ENCODE measurements at regions not wholly inside any gene's neighbourhood (a gene's known extent, or its start where the extent isn't known, plus 50 kb on each side); places are given as distances from the start of the nearest gene placed in this dataset.
"Not testable (repeated sequence)": the region's sequence is repeated elsewhere in the genome, so short reads cannot be mapped to it uniquely, and the experiment has no call there.

DNA sequence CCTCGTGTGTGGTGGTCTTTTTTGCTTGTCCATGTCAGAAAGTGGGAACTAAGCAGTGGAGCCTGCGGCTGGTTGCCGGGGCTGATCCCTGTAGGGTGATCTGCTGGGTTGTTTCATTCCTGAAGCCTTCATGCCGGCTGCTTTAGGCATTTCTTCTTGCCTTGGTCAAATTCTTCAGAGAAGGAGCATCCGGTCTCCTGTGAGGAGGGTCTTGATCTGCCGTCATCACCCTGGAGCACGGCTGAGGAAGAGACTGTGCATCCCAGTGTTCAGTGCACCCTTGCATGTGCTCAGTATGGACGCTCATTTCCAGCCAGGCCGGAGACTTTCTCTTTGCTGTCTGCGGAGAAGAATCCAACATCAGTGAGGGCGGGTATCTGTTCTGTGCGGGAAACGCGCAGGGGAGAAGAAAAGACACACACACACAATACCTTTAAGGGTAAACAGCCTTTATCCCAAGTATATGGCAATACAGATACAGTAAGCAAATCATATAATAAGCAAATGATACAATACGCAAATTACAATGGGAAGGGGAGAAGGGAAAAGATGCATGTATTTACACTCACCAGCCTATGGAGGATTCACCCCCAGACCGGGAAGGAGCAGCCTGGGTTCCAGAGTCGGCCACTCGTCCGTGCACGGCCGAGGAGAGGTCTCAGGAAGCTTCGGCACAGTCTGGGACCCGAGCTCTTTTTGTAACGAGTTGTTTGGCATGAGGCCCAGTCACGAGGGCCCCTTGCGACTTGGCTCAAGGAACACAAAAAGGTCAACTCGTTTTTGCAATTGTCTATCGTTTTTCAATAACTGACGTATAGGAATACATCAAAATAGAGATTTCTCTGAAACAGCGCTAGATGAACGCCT lies 1366.8 kb upstream of the TMEM132C start:
- DNase-seq = no peak

DNA sequence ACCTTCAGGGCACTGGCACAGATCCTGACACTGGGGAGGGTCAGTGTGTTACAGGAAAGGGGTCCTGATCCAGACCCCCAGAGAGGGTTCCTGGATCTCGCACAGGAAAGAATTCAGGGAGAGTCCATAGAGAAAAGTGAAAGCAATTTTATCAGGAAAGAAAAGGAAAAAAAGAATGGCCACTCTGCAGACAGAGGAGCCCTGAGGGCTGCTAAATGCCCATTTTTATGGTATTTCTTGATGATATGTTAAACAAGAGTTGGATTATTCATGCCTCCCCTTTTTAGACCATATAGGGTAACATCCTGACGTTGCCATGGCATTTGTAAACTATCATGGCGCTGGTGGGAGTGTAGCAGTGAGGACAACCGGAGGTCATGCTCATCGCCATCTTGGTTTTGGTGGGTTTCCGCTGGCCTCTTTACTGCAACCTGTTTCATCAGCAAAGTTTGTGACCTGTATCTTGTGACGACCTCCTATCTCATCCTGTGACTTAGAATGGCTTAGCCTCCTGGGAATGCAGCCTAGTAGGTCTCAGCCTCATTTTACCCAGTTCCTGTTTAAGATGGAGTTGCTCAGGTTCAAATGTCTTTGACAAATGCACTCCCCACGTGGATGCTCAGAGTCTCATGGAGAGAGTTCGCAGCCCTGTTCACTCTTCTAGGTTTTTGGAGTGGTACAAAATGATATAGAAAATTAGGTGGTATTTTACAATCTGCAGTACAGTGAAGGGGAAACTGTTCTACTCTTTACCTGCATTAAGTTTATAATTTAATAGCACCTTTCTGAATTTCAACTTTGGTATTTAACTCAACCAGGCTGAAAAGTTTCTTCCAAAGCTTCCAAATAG lies 1363.7 kb upstream of the TMEM132C start:
- DNase-seq = no peak

DNA sequence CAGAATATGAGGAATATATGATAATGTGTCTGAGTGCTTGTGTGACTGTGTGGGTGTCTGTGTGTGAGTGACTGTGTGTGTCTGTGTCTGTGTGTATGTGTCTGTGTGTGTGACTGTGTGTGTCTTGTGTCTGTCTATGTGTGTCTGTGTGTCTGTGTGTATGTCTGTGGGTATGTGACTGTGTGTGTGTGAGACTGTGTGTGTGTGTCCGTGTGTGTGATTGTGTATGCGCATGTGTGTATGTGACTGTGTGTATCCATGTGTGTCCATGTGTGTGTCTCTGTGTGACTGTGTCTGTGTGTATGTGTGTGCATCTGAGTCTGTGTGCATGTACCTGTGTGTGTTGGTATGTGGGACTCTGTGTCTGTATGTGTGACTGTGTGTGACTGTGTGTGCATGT lies 1361.2 kb upstream of the TMEM132C start:
- no peak for DNase-seq

DNA sequence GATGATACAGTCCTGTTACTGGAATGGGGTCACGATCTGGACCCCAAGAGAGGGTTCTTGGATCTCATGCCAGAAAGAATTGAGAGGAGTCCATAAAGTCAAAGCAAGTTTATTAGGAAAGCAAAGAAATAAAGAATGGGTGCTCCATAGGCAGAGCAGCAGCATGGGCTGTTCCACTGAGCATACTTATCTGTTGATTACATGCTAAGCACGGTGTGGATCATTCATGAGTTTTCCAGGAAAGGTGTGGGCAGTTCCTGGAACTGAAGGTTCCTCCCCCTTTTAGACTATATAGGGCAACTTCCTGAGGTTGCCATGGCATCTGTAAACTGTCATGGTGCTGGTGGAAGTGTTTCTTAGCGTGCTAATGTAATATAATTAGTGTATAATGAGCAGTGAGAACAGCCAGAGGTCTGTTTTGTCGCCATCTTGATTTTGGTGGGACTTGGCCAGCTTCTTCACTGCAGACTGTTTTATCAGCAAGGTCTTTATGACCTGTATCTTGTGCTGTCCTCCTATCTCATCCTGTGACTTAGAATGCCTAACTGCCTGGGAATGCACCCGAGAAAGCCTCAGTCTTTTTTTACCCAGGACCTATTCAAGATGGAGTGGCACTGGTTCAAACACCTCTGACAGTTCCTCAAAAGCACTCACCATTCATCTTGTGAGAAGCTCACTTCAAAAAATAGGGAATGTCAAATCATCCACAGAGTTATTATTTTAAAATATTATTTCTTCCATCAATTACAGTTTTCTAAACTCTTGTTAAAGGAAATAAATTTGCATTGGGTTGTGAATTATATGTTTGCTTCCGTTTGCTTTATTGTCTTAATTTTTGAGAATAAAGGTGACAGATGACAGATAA lies 1358.8 kb upstream of the TMEM132C start:
- DNase-seq = no peak

DNA sequence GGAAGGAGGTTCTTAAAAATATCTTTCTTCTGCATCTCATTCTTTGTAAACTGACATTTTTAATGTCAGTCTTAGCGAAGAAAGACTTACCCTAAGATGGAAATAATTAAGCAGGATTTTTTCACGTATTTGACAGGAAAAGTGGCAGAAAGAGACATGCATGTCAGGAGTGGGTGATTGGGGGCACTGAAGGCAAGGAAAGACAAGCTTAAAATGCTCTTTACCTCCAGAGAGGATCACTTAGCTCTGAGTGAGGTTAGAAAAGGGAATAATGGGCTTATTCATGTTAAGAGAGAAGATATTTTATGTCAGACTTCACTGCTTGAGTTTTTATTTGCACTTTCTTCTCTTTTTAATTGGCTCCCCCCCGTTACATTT lies 1358.2 kb upstream of the TMEM132C start:
- no peak for DNase-seq

DNA sequence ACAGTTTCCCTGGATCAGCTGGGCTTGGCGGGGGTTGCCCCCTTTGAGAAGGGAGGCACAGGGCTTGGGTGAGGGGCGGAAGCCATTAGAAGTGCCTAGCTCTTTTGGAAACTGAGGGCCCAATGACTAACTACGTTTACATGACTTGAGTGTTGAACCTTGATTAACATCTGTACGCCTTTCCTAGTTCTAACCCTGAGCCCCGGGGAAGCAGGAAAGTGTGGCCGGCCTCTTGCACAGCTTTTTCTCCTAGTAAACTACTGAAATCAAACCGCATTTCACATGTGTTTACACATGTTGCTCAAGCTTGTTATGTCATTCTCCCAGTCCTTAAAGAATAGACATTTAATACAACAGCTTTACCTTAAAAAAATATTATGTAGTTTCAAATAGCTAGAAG lies 1356.4 kb upstream of the TMEM132C start:
- no peak for DNase-seq

DNA sequence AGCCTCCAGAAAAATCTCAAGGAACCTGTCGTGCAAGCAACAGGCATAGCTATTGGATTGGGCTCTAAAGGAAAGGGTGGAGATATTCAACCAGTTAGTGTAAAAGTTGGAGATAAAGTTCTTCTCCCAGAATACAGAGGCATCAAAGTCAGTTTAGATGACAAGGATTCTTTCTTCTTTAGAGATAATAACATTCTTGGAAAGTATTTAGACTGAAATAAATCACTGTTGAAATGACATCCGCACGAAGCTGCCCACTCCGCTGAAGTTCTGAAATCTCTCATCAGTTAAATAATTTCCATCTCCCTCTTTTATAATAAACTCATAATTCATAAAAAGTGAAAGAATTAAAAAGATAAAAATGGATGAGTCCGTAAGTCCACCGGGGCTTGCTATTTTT lies 1354.9 kb upstream of the TMEM132C start:
- no peak for DNase-seq

DNA sequence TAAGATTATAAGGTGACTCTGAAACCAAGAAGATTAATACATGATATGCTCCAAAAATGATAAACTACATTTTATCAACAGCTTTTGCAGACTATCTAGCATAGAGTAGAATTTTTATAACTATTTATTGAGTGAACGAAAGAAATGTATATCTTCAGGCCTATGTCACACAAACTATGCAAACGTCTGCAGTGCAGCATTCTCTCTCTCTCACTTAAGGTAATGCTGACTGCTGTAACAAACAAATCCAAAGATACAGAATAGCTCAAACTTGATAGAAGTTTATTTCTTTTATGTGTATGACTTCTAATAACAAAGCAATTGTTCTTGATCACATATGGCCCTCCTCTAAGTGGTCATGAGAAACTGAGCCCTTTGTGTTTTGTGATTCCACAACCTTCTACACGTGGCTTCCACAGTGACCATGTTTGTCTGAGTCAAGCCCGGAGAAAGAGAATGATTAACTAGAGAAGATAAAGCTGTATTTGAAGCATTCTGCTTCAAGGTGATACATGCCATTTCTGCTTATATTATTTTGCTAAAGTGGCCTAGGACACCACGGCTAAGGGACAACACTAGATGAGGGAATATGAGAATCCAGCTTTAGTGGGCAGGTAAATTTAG lies 1352.7 kb upstream of the TMEM132C start:
- no peak for DNase-seq

DNA sequence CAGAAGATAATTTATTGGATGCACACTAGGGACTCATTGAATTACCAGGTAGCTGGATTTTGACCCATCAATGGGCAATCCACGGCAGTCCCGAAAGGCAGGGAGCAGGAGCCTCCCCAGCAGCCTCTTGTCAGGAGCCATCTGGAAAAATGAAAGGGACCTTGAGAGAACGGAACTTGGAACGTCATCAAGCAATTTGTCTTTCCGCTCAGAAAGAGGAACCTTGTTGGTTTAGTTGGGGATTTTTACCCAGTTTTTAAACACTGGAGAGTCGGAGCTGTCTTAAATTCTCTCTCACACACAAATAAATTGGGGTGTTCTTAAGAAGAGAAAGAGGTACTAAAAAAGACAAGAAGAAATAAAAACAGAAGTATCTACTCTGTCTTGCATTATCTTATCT lies 1351.7 kb upstream of the TMEM132C start:
- no peak for DNase-seq

DNA sequence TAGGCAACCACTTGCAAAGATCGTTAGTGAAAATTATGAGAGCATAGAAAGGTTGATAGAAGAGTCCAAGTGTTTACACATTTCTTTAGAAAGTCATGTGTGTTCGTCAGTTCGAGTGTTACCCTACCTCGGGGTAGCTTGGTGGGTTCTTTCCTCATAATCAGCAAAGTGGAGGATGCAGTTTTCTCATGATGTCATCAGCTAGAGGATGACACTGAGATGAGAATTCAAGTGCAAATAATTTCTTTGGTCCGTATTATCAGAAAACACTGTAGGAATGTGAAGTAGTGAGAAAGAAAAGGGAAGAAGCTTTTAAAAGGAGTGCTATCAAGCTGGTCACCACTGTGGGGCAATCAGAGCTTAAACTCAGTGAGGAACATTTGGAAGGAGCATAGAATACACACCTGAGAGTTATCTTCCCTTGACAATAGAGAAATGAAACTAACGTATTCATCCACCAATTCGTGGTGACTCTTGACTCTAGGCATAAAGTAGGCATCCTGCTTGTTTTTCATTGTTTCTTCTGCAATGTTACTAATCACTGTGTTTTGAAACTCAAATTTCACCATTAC lies 1340.9 kb upstream of the TMEM132C start:
- DNase-seq = no peak

DNA sequence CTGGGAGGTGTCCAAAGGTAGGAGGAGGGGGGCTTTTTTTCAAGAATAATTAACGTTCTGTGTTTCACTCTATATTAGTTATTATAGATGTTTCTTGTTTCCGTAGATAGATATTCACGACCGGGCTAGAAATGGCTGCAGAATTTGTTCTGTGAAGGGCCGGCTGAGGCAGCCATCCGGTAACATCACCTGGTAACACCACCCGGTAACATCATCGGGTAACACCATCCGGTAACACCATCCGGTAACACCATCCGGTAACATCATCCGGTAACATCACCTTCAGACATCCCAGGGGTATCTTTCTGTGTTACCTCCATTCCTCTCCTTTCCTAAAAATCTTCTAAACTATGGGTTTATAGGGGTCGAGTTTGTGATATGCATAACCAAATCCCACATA lies 1336.7 kb upstream of the TMEM132C start:
- no peak for DNase-seq

DNA sequence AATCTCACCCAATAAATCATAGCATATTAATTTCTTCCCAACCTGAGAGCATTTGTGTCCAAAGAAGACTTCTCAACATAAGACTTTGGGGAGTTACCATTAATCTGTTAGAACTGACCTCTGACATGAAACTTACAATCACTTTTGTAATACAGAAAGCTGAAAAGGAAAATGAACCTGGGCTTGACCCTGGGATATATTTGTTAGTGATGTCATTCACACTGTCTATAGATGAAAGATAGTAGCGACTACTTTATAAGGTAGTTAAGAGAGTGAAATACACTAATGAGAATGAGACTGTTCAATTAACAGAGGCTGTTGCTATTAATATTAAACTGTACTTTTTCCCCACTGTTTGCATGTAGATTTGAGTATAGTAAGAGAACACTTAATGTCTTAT lies 1334.8 kb upstream of the TMEM132C start:
- no peak for DNase-seq

DNA sequence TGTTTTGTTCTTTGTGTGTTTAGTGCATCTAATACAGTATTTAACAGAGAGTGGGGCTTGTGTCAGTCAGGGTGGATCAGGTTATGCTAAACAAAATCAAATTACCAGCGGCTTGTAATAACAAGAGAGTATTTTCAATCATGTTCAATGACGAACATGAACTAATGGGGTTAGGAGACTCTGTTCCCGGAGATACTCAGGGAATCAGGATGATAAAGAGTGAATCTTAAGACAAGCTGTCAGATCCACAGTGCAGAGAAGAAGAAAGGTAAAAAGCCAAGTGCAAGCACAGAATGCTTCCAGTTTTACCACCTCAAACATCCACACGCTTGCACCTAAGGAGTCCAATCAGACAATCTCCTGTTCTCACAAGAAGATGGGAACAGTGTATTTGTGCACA lies 1331.5 kb upstream of the TMEM132C start:
- DNase-seq = no peak

DNA sequence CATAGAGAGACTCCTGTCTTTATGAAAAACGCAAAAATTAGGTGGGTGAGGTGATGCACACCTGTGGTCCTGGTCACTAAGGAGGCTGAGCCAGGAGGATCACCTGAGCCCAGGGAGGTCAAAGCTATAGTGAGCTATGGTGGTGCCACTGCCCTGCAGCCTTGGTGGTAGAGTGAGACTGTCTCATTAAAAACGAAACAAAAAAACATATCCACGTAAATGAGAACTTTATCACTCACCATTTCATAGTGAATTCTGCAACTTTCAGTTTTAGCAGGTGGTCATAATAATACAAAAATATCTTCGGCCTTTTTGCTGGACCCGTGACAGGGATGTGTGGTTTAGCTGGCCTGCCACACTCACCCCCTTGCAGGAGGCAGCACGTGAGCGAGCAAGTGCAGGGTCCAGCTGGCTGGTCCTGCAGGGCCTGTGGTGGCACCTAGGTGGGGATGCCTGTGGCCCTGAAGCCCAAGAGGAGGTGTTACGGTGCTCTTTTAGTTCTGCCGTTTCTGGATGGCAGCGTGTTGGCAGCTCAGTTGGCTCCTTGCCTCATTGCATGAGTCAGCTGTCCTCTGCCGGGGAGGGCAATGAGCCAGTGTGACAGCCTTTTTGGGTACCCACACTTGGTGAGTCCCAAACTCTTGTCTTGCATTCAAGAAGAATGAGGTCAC lies 1330.7 kb upstream of the TMEM132C start:
- DNase-seq = no peak

DNA sequence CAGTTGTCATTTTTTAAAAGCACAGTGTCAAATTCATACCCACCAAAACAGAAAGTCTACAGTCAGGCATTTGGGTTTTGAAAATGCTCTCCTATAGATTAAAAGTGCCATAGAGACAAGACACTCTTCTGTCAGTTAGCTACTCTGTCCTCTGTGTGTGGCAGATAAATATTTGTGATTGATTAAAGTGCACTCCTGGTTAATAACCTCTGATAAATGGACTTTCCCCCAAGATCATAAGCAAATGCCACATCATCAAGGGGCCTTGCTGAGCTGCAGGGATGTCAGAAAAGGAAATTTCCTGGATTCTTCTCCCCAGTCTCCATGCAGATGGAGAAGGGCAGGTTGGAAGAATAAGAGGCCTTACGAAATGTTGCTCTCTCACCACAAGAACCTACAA lies 1329.5 kb upstream of the TMEM132C start:
- DNase-seq = no peak

DNA sequence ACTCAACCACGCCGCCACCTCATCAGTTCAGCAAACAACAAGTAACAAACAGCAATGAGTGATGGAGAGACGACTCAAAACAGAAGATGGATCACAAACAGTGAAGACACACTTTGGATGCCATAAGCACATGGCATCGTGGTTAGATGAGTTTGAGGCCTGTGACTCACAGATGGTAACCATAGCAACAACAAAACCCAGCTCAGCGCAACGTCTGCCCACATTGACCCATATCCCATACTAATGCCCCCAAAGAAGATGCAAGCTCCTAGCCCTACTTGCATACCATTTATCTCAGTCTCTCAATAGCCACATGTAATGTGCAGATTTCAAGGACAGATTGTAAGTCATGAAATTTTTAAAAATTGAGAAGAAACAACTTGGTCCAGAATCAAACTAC lies 1322.3 kb upstream of the TMEM132C start:
- no peak for DNase-seq

DNA sequence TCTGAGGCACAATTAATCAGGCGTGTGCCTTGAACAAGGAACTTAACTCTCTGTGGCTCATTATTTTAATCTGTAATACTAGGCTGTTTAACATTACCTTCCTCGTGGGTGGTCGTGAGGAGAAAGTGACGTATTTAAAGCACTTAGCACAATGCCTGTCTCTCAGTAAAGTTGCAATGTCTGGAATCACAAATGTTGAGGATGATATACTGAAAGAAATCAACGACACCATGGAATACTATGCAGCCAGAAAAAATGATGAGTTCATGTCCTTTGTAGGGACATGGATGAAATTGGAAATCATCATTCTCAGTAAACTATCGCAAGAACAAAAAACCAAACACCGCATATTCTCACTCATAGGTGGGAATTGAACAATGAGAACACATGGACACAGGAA lies 1320.0 kb upstream of the TMEM132C start:
- not testable (repeated sequence) for DNase-seq

DNA sequence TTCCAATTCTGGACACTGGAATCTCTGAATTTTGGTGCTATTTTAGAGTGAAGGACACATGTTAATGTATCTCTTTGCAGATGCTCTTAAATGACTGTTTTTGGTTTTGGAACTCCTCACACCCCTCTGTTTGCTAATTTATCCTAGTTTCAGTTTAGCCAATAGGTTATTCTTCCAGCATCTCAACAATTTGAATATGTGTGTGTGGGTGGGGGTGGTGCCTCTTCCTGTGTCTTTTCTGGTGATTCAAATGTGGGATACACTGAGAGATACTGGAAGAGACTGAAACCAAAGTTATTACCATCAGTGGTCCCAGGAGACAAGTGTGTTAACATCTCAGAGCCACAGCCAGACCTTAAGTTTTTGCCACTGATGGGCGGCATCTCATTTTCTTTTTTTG lies 1317.4 kb upstream of the TMEM132C start:
- DNase-seq = no peak

DNA sequence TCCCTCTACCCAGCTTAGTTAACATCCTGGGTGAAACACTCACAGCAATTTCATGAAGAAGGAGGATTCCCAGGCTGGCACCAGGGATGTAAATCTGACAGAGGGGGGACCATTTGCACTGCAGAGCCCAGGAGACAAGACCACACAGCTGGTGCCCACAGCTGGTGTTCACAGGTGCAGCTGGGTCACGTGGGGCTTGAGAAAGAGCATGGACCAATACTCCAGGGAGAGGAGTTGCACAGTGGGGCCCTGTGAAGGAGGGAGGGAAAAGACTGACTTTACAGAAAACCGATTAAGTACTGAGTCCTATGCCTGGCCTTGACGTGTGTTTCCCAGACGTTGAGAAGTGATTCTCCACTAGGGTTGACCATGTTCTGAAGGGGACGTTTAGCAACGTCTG lies 1316.7 kb upstream of the TMEM132C start:
- no peak for DNase-seq

DNA sequence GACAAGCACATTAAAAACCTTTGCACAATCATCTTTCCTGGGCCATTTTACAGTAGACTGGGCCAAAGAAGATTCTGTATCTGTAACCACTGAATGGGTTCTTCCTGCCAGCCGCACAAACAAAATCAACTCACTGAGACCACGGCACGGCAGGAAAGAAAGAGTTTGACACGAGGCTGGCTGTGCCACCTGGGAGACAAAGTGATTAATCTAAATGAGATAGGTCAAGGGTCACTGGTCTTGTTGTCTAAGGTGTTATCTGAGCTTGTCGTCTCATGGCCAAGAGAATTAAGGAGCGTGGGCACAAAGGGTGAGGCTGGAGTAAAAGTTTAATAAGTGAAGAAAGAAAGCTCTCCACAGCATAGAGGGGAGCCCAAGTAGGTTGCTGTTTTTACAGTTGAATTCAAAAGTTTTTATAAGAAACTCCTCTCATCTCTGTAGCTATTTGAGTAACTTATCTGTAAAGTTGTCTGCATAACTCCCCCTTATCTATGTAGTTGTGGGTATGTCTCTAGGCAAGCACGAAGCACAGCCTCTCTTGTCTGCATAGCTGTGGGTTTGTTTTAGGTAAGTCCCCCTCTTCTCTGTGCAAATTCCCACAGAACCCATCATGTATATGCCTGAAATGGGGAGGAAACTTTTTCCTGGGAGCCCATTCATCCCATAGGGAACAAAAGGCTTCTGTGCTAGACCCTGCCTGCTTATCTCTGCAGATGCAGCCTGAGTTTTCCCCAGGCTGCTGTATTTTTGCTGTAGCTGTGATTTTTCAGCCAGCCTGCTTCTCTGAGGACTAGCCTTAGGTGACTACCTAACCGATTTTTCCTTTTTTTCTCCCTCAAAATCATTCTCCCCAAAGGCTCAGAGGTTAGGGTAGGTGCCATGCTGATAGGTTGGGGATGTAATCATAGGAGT lies 1314.6 kb upstream of the TMEM132C start:
- DNase-seq = no peak

All from CD4-positive, alpha-beta T cell treated with Interleukin-17A for 1 hour (primary cell).